ENCODE measurements at regions not wholly inside any gene's neighbourhood (a gene's known extent, or its start where the extent isn't known, plus 50 kb on each side); places are given as distances from the start of the nearest gene placed in this dataset.

DNA sequence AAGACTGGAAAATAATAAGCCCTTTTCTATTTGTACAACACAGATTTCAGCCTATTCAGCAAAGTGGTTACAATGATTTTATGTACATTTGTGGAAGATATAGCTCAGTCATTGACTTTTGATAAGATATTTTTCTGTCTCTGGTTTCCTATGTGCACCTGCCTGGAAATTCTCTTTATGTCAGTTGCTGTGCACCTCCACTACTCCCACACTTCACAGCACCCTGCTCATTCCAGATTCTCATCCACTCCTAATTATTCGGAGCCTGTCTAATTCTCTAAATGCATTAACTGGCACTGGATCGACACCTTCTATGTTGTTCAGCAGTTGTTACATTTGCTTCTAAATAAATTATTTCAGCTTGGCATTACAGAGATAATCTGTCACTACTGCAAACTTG lies 275.1 kb upstream of the RND3 start:
- BruUV-seq (replicated peaks), result no TSS peak
- Mint-ChIP-seq H3K4me3 (ENCODE audit: unreplicated experiment) (no peak overlapping the region), H3K36me3 (ENCODE audit: insufficient read depth, unreplicated experiment) (no peaks in the 10 kb centered on the region), H3K27me3 (ENCODE audit: insufficient read depth, unreplicated experiment) (peaks cover 5% of the 10 kb centered on the region), H3K4me1 (ENCODE audit: low read depth, unreplicated experiment) (no peaks in the 10 kb centered on the region), H3K9me3 (ENCODE audit: unreplicated experiment) (no peaks in the 10 kb centered on the region), H3K27ac (ENCODE audit: unreplicated experiment) (no peak overlapping the region)
- POLR2A ChIA-PET, result no interaction called here
- H3K4me3 ChIP-seq (ENCODE audit: low read depth, low read length), result no peak overlapping the region
- CTCF ChIA-PET, result no interaction called here
- H3K27me3 ChIP-seq (replicated peaks; ENCODE audit: control insufficient read depth, insufficient read depth, low read length), result no peaks in the 10 kb centered on the region
- H3K36me3 ChIP-seq (ENCODE audit: control insufficient read depth, insufficient read depth, low read length), result no peaks in the 10 kb centered on the region
- TF ChIP-seq, protein P1, sequence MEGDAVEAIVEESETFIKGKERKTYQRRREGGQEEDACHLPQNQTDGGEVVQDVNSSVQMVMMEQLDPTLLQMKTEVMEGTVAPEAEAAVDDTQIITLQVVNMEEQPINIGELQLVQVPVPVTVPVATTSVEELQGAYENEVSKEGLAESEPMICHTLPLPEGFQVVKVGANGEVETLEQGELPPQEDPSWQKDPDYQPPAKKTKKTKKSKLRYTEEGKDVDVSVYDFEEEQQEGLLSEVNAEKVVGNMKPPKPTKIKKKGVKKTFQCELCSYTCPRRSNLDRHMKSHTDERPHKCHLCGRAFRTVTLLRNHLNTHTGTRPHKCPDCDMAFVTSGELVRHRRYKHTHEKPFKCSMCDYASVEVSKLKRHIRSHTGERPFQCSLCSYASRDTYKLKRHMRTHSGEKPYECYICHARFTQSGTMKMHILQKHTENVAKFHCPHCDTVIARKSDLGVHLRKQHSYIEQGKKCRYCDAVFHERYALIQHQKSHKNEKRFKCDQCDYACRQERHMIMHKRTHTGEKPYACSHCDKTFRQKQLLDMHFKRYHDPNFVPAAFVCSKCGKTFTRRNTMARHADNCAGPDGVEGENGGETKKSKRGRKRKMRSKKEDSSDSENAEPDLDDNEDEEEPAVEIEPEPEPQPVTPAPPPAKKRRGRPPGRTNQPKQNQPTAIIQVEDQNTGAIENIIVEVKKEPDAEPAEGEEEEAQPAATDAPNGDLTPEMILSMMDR (IDR thresholded peaks at IDR 0.05; ENCODE audit: insufficient read depth in 1 of 2, low read depth in 1 of 2, low read length in 1 of 2, severe bottlenecking in 1 of 2, unreplicated experiment in 1 of 2), result no peak
- no peaks in the 10 kb centered on the region for H3K9me3 ChIP-seq
- intact Hi-C loops (cut with micrococcal nuclease; ENCODE audit: unreplicated experiment), result no loop called here
- no peaks in the 10 kb centered on the region for H3K4me1 ChIP-seq
- DNase-seq, result no peak

DNA sequence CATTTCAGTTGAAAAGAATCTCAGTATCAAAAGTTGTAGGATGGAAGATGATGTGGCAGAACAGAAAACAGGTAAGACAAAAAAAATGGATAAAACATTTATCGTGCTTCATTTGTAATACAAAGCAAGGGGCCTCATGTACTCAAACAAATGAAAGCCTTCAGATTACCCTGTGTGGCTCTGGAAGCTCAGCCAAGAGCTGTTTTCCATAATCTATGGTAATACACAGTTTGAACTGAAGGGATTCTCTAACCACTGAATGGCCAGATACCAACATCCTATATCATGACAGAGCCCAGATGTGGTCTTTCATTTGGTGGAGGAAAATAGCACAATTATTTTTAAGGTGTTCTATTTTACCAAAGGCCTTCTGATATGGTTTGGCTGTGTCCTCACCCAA lies 272.1 kb upstream of the RND3 start:
- Histone ChIP-seq H3K27me3 (replicated peaks; ENCODE audit: control insufficient read depth, insufficient read depth, low read length) (no peaks in the 10 kb centered on the region; the same call in 1 of the 2 replicates), H3K9me3 (no peaks in the 10 kb centered on the region), H3K4me3 (ENCODE audit: low read depth, low read length) (no peak overlapping the region), H3K4me1 (no peaks in the 10 kb centered on the region), H3K36me3 (ENCODE audit: control insufficient read depth, insufficient read depth, low read length) (no peaks in the 10 kb centered on the region)
- ChIA-PET POLR2A (no interaction called here), CTCF (no interaction called here)
- Mint-ChIP-seq H3K27me3 (ENCODE audit: insufficient read depth, unreplicated experiment) (peaks cover 5% of the 10 kb centered on the region), H3K4me3 (ENCODE audit: unreplicated experiment) (no peak overlapping the region), H3K36me3 (ENCODE audit: insufficient read depth, unreplicated experiment) (no peaks in the 10 kb centered on the region), H3K4me1 (ENCODE audit: low read depth, unreplicated experiment) (no peaks in the 10 kb centered on the region), H3K9me3 (ENCODE audit: unreplicated experiment) (no peaks in the 10 kb centered on the region), H3K27ac (ENCODE audit: unreplicated experiment) (no peak overlapping the region)
- intact Hi-C loops (cut with micrococcal nuclease; ENCODE audit: unreplicated experiment), result no loop called here
- BruUV-seq (replicated peaks), result no TSS peak
- TF ChIP-seq, protein P1 (IDR thresholded peaks at IDR 0.05; ENCODE audit: insufficient read depth in 1 of 2, low read depth in 1 of 2, low read length in 1 of 2, severe bottlenecking in 1 of 2, unreplicated experiment in 1 of 2), result no peak
- DNase-seq, result no peak

DNA sequence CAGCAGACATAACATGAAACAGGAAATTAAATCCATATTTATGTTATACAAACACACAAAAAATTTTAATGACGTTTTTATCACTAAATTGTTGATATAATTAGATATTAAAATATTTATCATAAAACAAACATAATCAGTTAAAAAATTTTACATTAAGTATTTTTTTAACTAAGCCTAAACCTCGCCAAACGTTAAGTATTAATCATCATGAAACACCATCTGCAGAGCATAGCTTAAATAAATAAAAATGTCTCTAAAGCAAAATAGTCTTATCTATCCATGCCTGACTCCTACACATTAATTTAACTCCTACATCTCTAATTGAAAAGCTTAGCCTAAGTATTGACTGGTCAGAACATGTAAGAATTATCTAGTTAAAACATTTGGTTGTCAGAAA lies 271.6 kb upstream of the RND3 start:
- ChIA-PET CTCF (no interaction called here), POLR2A (no interaction called here)
- H3K4me1 Mint-ChIP-seq (ENCODE audit: low read depth, unreplicated experiment), result no peaks in the 10 kb centered on the region
- H3K4me3 Mint-ChIP-seq (ENCODE audit: unreplicated experiment), result no peak overlapping the region
- no peaks in the 10 kb centered on the region for H3K4me1 ChIP-seq
- intact Hi-C loops (cut with micrococcal nuclease; ENCODE audit: unreplicated experiment), result no loop called here
- no peaks in the 10 kb centered on the region for H3K36me3 ChIP-seq (ENCODE audit: control insufficient read depth, insufficient read depth, low read length)
- H3K4me3 ChIP-seq (ENCODE audit: low read depth, low read length), result no peak overlapping the region
- H3K27me3 ChIP-seq (replicated peaks; ENCODE audit: control insufficient read depth, insufficient read depth, low read length), result no peaks in the 10 kb centered on the region; the same call in 1 of the 2 replicates
- DNase-seq, result no peak
- BruUV-seq (replicated peaks), result no TSS peak
- H3K27me3 Mint-ChIP-seq (ENCODE audit: insufficient read depth, unreplicated experiment), result peaks cover 5% of the 10 kb centered on the region
- no peak overlapping the region for H3K27ac Mint-ChIP-seq (ENCODE audit: unreplicated experiment)
- TF ChIP-seq, protein P1 (IDR thresholded peaks at IDR 0.05; ENCODE audit: insufficient read depth in 1 of 2, low read depth in 1 of 2, low read length in 1 of 2, severe bottlenecking in 1 of 2, unreplicated experiment in 1 of 2), result no peak
- H3K9me3 ChIP-seq, result no peaks in the 10 kb centered on the region
- H3K36me3 Mint-ChIP-seq (ENCODE audit: insufficient read depth, unreplicated experiment), result no peaks in the 10 kb centered on the region
- no peaks in the 10 kb centered on the region for H3K9me3 Mint-ChIP-seq (ENCODE audit: unreplicated experiment)
